Fibroblast of lung (primary cell): ENCODE measurements at regions not wholly inside any gene's neighbourhood (a gene's known extent, or its start where the extent isn't known, plus 50 kb on each side); places are given as distances from the start of the nearest gene placed in this dataset.

ENCODE experiments used
- DNase-seq, 2 donors: peaks; one replicate each; pipeline versions ENCODE4 v3.0.0 to v3.0.0-alpha.2; 2010; ENCODE audit warnings: low read depth in 2 of 2
- H2AFZ ChIP-seq: 2 replicates; pipeline ENCODE4 v1.5.1; 2012; ENCODE audit warnings: low read length, control low read depth, inconsistent platforms
- H3K27ac ChIP-seq: 2 replicates; pipeline ENCODE4 v1.5.1; 2011; ENCODE audit warnings: low read length, control low read depth; ENCODE audit not compliant: insufficient read depth
- H3K27me3 ChIP-seq: 2 replicates; pipeline ENCODE4 v1.5.1; 2011; ENCODE audit warnings: mild to moderate bottlenecking, low read length; ENCODE audit not compliant: control insufficient read depth, insufficient read depth
- H3K36me3 ChIP-seq: 2 replicates; pipeline ENCODE4 v1.5.1; 2011; ENCODE audit warnings: low read length; ENCODE audit not compliant: control insufficient read depth, insufficient read depth
- H3K4me1 ChIP-seq: 2 replicates; pipeline ENCODE4 v1.5.1; 2011; ENCODE audit warnings: low read length; ENCODE audit not compliant: control insufficient read depth, insufficient read depth; ENCODE audit errors: extremely low read depth
- H3K4me2 ChIP-seq: 2 replicates; pipeline ENCODE4 v1.5.1; 2011; ENCODE audit warnings: low read length, control low read depth; ENCODE audit not compliant: insufficient read depth; ENCODE audit errors: extremely low read depth
- H3K4me3 ChIP-seq, 4 experiments: fragments of 200-600 bp in 1 of 4; sonication (generic) in 1 of 4; replicated peaks in 1 of 4; 2 replicates each; pipeline ENCODE4 v1.5.1; 2011 to 2016; ENCODE audit warnings: low read length in 4 of 4, low read depth in 3 of 4, mild to moderate bottlenecking in 3 of 4, control low read depth in 2 of 4, inconsistent platforms in 1 of 4, mixed read lengths in 1 of 4; ENCODE audit not compliant: insufficient read depth in 1 of 4; ENCODE audit errors: control extremely low read depth in 1 of 4
- H3K79me2 ChIP-seq: 2 replicates; pipeline ENCODE4 v1.5.1; 2012; ENCODE audit warnings: mild to moderate bottlenecking, low read length, inconsistent platforms; ENCODE audit not compliant: control insufficient read depth, insufficient read depth
- H3K9ac ChIP-seq: 2 replicates; pipeline ENCODE4 v1.5.1; 2011; ENCODE audit warnings: mild to moderate bottlenecking, low read length, control low read depth; ENCODE audit not compliant: insufficient read depth
- H3K9me3 ChIP-seq: 2 replicates; pipeline ENCODE4 v1.5.1; 2012; ENCODE audit warnings: low read depth, low read length; ENCODE audit not compliant: control insufficient read depth, insufficient read depth
- H4K20me1 ChIP-seq: 2 replicates; pipeline ENCODE4 v1.5.1; 2011; ENCODE audit warnings: low read length; ENCODE audit not compliant: control insufficient read depth, insufficient read depth; ENCODE audit errors: extremely low read depth
- CTCF ChIP-seq, 2 donors: IDR thresholded peaks in 1 of 2; conservative IDR thresholded peaks in 1 of 2; 1 replicate in 1 of 2; 2 replicates in 1 of 2; pipeline ENCODE4 v1.5.1; 2011 to 2012; ENCODE audit warnings: low read length in 2 of 2, control low read depth in 1 of 2, inconsistent platforms in 1 of 2, low read depth in 1 of 2, mild to moderate bottlenecking in 1 of 2
- EZH2 ChIP-seq: IDR thresholded peaks from 2 replicates; pipeline ENCODE4 v1.5.1; 2012; ENCODE audit warnings: low read length, control low read depth, mild to moderate bottlenecking; ENCODE audit errors: missing control alignments

- H3K9ac ChIP-seq, result no peak overlapping the region
- H3K27ac ChIP-seq, result no peak overlapping the region
- H3K36me3 ChIP-seq, result no peaks in the 10 kb centered on the region
- no peaks in the 10 kb centered on the region for H3K9me3 ChIP-seq
- no peaks in the 10 kb centered on the region for H3K27me3 ChIP-seq
- H2AFZ ChIP-seq, result no peak overlapping the region
- H3K4me2 ChIP-seq, result no peak overlapping the region
- H4K20me1 ChIP-seq, result no peaks in the 10 kb centered on the region
- H3K79me2 ChIP-seq, result no peaks in the 10 kb centered on the region
- TF ChIP-seq EZH2, result no peak
- TF ChIP-seq CTCF (conservative IDR thresholded peaks at IDR 0.05 in 1 of 2, IDR thresholded peaks at IDR 0.05 in 1 of 2; ENCODE audit: low read depth in 1 of 2, low read length in 2 of 2), result no peak
- no peaks in the 10 kb centered on the region for H3K4me1 ChIP-seq
- H3K4me3 ChIP-seq, result no peak overlapping the region
- no peak for DNase-seq
Measured at GRCh38 chr2:103451283-103451682, 689.5 kb downstream of the TMEM182 start.

- no peak for TF ChIP-seq EZH2
- TF ChIP-seq CTCF (conservative IDR thresholded peaks at IDR 0.05 in 1 of 2, IDR thresholded peaks at IDR 0.05 in 1 of 2; ENCODE audit: low read depth in 1 of 2, low read length in 2 of 2), result no peak
- DNase-seq, result no peak
- H3K9ac ChIP-seq, result no peak overlapping the region
- H3K79me2 ChIP-seq, result no peaks in the 10 kb centered on the region
- no peaks in the 10 kb centered on the region for H3K27me3 ChIP-seq
- H3K36me3 ChIP-seq, result no peaks in the 10 kb centered on the region
- H2AFZ ChIP-seq, result no peak overlapping the region
- H3K27ac ChIP-seq, result no peak overlapping the region
- no peak overlapping the region for H3K4me3 ChIP-seq
- H3K9me3 ChIP-seq, result no peaks in the 10 kb centered on the region
- H3K4me2 ChIP-seq, result no peak overlapping the region
- H4K20me1 ChIP-seq, result no peaks in the 10 kb centered on the region
- H3K4me1 ChIP-seq, result no peaks in the 10 kb centered on the region
Measured at GRCh38 chr2:103459283-103459682, 697.5 kb downstream of the TMEM182 start.

- H4K20me1 ChIP-seq, result no peaks in the 10 kb centered on the region
- no peaks in the 10 kb centered on the region for H3K9me3 ChIP-seq
- no peak for DNase-seq
- no peak overlapping the region for H3K9ac ChIP-seq
- no peak overlapping the region for H3K27ac ChIP-seq
- no peaks in the 10 kb centered on the region for H3K4me1 ChIP-seq
- H2AFZ ChIP-seq, result no peak overlapping the region
- H3K27me3 ChIP-seq, result no peaks in the 10 kb centered on the region
- no peak overlapping the region for H3K4me3 ChIP-seq
- TF ChIP-seq CTCF (conservative IDR thresholded peaks at IDR 0.05 in 1 of 2, IDR thresholded peaks at IDR 0.05 in 1 of 2; ENCODE audit: low read depth in 1 of 2, low read length in 2 of 2), result no peak
- TF ChIP-seq EZH2, result no peak
- H3K36me3 ChIP-seq, result no peaks in the 10 kb centered on the region
- no peak overlapping the region for H3K4me2 ChIP-seq
- no peaks in the 10 kb centered on the region for H3K79me2 ChIP-seq
Measured at GRCh38 chr2:103462101-103462500, 700.3 kb downstream of the TMEM182 start.
